Activated naive CD8-positive, alpha-beta T cell (primary cell): ENCODE measurements at regions not wholly inside any gene's neighbourhood (a gene's known extent, or its start where the extent isn't known, plus 50 kb on each side); places are given as distances from the start of the nearest gene placed in this dataset.

Source experiments
- H3K27ac Mint-ChIP-seq: one replicate; pipeline ENCODE4 v1.8.0; 2021; ENCODE audit warnings: mixed read lengths
- H3K27me3 Mint-ChIP-seq: one replicate; pipeline ENCODE4 v1.8.0; 2021; ENCODE audit warnings: mixed read lengths
- H3K36me3 Mint-ChIP-seq: one replicate; pipeline ENCODE4 v1.8.0; 2021; ENCODE audit warnings: mixed read lengths
- H3K4me1 Mint-ChIP-seq: one replicate; pipeline ENCODE4 v1.8.0; 2021; ENCODE audit warnings: low read depth, mixed read lengths
- H3K4me3 Mint-ChIP-seq: one replicate; pipeline ENCODE4 v1.8.0; 2021; ENCODE audit warnings: mild to moderate bottlenecking, mixed read lengths
- H3K9me3 Mint-ChIP-seq: one replicate; pipeline ENCODE4 v1.8.0; 2021; ENCODE audit warnings: low read depth, mixed read lengths

DNA sequence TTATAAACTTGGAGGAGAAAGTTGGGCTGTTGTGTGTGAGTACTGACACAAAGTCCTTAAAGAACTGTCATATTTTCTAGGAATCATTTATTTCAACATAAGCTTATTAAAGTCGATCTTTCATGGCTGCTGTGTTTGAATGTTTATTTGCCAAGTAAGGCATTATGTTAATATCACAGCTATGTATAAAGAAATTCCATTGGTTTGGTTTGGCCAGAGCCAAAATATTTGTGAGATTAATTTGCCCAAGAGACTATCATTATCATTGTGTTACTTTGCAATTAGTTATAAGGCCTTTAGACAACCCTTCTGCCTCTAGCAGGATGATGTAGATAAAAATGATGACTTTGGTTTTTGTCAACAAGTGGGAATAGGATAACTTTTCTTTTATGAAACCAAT, 240.6 kb upstream of the NT5C1B start:
- no peak overlapping the region for H3K4me3 Mint-ChIP-seq
- no peak overlapping the region for H3K27ac Mint-ChIP-seq
- H3K36me3 Mint-ChIP-seq = peaks cover 12% of the 10 kb centered on the region
- no peaks in the 10 kb centered on the region for H3K9me3 Mint-ChIP-seq
- H3K4me1 Mint-ChIP-seq = no peaks in the 10 kb centered on the region
- no peaks in the 10 kb centered on the region for H3K27me3 Mint-ChIP-seq

DNA sequence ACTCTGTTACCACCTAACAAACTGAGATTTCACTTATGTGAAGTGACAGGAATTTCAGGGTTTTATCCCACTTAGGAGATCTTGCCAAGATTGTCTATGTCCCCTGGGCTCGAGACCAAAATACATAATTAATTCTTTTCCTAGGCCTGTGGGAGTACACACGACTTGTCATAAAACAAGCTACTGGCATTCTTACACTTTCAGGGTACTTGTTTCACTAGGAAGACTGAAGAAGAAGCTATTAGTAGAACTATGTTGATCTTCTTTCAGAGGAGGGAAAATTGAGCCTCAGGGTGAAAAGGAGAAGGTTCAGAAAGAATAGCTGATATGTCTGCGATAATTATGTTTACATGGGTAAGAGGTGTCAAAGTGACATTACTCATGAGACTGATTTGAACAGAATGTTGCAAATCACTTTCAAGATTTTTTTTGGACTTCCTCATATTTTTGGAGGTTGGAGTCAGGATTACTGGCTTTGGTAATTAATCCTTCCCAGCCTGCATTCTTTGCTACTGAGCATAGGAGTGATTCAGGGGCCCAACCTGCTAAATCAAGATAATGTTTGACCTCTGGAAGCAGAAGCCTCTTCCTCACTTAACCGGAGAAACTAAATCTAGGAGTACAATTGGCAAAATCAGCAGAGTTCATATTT, 240.0 kb upstream of the NT5C1B start:
- Mint-ChIP-seq H3K36me3 (peaks cover 9% of the 10 kb centered on the region), H3K9me3 (no peaks in the 10 kb centered on the region), H3K4me3 (no peak overlapping the region), H3K27ac (no peak overlapping the region), H3K27me3 (no peaks in the 10 kb centered on the region), H3K4me1 (no peaks in the 10 kb centered on the region)

DNA sequence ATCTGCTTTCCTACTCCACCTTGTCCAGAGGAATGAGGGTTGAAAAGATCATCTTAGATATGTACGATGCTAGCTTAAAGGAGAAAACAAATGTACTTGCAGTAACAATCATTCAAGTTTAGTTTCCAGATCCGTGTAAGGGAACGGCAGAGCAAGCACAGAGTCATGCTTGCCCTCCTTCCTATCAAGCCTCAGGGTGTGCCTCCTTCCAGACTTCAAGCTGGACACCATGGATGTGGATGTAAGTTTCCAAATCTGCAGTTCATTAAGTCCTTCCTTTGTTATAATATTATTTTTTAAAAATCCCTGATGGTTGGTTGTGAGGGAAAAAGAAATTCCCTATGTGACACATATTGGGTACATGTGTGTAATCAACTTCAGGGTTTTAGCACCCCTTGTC, 238.9 kb upstream of the NT5C1B start:
- H3K27ac Mint-ChIP-seq = no peak overlapping the region
- peaks cover 11% of the 10 kb centered on the region for H3K36me3 Mint-ChIP-seq
- no peak overlapping the region for H3K4me3 Mint-ChIP-seq
- no peaks in the 10 kb centered on the region for H3K9me3 Mint-ChIP-seq
- H3K27me3 Mint-ChIP-seq = no peaks in the 10 kb centered on the region
- H3K4me1 Mint-ChIP-seq = no peaks in the 10 kb centered on the region

DNA sequence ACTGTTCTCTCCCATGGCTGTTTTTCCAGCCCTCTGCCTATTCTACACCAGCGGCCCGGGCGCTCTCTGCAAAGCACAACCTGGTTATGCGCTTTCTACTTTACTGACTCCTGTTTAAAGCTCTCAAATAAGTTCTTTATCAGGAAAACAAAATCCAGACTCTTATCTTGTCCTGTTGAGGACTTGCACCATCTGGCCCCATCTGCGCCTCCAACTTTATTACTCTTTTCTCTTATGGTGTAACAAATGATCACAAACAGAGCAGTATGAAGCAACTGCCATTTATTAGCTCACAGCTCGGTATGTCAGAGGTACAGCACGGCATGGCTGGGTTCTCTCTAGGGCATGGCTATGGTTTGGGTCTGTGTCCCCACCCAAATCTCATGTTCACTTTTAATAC, 236.5 kb upstream of the NT5C1B start:
- Mint-ChIP-seq H3K27ac (no peak overlapping the region), H3K36me3 (peaks cover 13% of the 10 kb centered on the region), H3K4me3 (no peak overlapping the region), H3K9me3 (no peaks in the 10 kb centered on the region), H3K4me1 (no peaks in the 10 kb centered on the region), H3K27me3 (no peaks in the 10 kb centered on the region)

DNA sequence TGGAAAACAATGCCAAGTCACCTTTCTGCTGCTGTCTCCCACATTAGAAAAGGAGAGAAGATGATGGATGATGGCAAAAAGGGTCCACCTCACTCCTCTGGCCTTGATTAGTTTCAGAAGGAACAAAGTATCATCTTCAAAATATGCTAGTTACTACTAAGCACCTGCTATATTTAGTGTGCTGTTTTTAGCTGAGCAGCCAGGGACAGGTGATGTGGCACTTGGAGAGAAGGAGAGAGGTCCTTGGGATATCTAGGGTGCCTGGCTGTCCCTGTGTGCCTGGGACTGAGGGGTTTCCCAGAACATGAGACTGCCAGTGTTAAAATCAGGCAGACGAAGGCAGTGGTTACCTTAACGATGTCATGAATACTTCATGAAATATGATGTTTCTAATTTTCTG, 235.5 kb upstream of the NT5C1B start:
- H3K4me1 Mint-ChIP-seq = no peaks in the 10 kb centered on the region
- no peak overlapping the region for H3K27ac Mint-ChIP-seq
- no peaks in the 10 kb centered on the region for H3K27me3 Mint-ChIP-seq
- H3K36me3 Mint-ChIP-seq = peaks cover 13% of the 10 kb centered on the region
- no peaks in the 10 kb centered on the region for H3K9me3 Mint-ChIP-seq
- no peak overlapping the region for H3K4me3 Mint-ChIP-seq

DNA sequence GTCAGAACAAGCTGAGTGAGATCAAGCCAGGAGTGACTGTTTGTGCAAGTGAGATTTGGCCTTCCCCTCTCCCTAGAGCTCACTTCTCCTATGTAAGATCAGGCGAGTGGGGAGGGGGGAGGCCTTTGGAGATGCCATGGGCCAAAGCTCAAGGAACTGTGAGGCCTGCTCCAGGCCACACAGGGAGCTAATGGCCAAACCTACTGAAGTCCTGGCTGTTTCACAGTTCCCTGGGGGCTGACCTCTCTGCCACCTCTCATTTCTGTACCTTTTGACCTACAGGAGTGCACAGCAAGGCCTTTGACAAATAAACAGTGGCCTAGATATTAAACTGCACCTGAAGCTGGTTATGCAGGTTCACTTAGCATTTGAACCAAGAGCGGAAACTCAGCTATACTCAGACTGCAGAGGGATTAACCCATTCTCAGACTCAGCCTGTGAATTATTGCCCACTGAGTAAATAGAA, 235.0 kb upstream of the NT5C1B start:
- no peaks in the 10 kb centered on the region for H3K4me1 Mint-ChIP-seq
- no peaks in the 10 kb centered on the region for H3K27me3 Mint-ChIP-seq
- H3K36me3 Mint-ChIP-seq = peaks cover 13% of the 10 kb centered on the region
- H3K9me3 Mint-ChIP-seq = no peaks in the 10 kb centered on the region
- no peak overlapping the region for H3K4me3 Mint-ChIP-seq
- no peak overlapping the region for H3K27ac Mint-ChIP-seq

DNA sequence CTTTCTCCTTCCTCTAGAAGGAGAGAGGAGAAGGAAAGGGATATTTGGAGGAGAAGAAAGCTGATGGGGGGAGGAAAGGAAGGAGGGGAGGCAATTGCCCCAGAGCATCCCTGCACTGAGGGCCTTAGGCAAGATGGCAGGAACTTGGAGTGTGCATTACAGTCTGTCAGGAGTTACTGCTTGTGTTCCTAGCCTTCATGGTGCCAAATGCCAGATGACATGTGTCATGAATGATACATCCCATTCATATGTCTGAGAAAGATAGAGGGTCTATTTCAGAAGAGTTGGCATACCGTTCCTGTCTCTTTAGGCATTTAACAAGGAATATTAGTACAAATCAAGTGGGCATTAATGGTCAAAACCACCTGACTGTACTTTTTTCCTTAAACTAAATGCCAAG, 232.1 kb upstream of the NT5C1B start:
- no peaks in the 10 kb centered on the region for H3K27me3 Mint-ChIP-seq
- no peaks in the 10 kb centered on the region for H3K4me1 Mint-ChIP-seq
- H3K4me3 Mint-ChIP-seq = no peak overlapping the region
- peaks cover 7% of the 10 kb centered on the region for H3K36me3 Mint-ChIP-seq
- no peak overlapping the region for H3K27ac Mint-ChIP-seq
- H3K9me3 Mint-ChIP-seq = no peaks in the 10 kb centered on the region

DNA sequence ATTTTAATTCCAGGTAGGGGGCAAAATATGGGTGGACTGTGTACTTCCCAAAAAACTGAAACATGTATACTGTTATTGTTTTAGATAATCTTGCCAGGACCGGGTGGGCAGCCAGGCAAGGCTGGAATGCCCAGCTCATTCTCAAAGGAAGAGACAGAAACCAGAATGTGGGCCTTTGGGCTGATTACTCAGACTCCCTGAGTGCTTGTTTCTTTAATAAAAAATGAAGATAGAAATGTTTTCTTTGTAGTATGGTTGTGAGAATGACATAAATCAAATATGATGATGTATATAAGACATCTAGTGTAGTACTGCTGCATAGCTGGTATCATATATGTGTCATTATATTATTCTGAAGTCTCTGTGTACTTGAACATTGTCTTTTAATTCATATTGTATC, 231.6 kb upstream of the NT5C1B start:
- no peak overlapping the region for H3K27ac Mint-ChIP-seq
- no peaks in the 10 kb centered on the region for H3K9me3 Mint-ChIP-seq
- no peaks in the 10 kb centered on the region for H3K4me1 Mint-ChIP-seq
- H3K4me3 Mint-ChIP-seq = no peak overlapping the region
- no peaks in the 10 kb centered on the region for H3K27me3 Mint-ChIP-seq
- H3K36me3 Mint-ChIP-seq = peaks cover 9% of the 10 kb centered on the region

DNA sequence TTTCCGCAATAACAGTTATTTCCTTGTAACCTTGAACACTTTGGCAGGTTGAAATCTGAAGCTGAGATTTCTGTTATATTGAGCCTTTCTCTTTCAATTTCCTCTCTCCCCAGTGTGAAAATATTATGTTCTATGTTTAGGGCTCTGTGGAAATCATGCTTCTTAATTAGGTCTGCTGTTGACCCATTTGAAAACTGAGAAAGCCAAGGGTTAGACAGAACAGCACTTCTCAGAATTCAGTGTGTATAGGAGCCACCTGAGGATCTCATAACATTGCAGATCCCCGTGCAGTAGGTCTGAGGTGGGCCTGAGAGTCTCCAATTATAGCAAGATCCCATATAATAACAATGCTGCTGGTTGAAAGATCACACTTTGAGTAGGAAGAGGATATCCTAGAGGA, 230.2 kb upstream of the NT5C1B start:
- Mint-ChIP-seq H3K27me3 (no peaks in the 10 kb centered on the region), H3K9me3 (no peaks in the 10 kb centered on the region), H3K4me1 (no peaks in the 10 kb centered on the region), H3K36me3 (peaks cover 15% of the 10 kb centered on the region), H3K4me3 (no peak overlapping the region), H3K27ac (no peak overlapping the region)

DNA sequence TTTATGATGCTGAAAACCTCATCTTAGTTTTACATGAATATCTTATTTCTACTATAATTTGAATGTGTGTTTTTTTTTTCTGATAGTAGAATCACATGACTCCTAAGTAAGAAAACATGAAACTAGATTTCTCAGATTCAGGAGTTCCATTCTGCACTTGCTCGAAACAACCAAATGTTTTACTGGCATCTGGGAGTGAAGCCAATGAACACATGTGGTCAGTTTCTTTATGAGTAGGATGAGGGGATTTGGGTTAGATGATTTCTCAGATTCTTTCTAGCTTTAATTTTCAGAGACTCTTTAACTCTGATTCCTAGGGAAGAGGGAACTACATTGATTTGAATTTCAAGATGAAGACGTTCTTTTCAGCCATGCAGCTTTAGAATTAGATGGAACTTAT, 225.0 kb upstream of the NT5C1B start:
- peaks cover 10% of the 10 kb centered on the region for H3K36me3 Mint-ChIP-seq

DNA sequence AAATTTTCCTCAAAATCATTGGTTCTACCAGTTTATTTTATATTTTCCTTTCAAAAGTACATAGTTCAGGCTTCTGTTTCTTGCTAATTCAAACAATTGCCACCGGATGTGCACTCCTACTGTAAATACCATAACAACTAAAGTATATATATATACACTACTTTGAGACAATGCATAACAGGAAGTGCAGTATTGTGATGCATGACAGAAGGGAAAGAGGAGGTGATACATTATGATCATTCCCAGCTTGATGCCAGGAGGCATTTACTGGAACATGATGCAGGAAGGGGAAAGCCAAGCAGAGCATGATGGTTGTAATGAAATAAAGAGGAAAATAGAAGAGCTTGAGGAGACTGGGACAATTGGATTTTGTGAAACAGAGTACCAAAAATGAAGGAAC, 215.2 kb upstream of the NT5C1B start:
- Mint-ChIP-seq H3K9me3 (no peaks in the 10 kb centered on the region), H3K27ac (no peak overlapping the region), H3K4me1 (no peaks in the 10 kb centered on the region), H3K27me3 (no peaks in the 10 kb centered on the region), H3K36me3 (peaks cover 6% of the 10 kb centered on the region), H3K4me3 (no peak overlapping the region)

More for the DNA sequence above, 225.0 kb upstream of the NT5C1B start:
- Mint-ChIP-seq H3K27me3 (no peaks in the 10 kb centered on the region), H3K27ac (no peak overlapping the region), H3K9me3 (no peaks in the 10 kb centered on the region), H3K4me1 (no peaks in the 10 kb centered on the region), H3K4me3 (no peak overlapping the region)

DNA sequence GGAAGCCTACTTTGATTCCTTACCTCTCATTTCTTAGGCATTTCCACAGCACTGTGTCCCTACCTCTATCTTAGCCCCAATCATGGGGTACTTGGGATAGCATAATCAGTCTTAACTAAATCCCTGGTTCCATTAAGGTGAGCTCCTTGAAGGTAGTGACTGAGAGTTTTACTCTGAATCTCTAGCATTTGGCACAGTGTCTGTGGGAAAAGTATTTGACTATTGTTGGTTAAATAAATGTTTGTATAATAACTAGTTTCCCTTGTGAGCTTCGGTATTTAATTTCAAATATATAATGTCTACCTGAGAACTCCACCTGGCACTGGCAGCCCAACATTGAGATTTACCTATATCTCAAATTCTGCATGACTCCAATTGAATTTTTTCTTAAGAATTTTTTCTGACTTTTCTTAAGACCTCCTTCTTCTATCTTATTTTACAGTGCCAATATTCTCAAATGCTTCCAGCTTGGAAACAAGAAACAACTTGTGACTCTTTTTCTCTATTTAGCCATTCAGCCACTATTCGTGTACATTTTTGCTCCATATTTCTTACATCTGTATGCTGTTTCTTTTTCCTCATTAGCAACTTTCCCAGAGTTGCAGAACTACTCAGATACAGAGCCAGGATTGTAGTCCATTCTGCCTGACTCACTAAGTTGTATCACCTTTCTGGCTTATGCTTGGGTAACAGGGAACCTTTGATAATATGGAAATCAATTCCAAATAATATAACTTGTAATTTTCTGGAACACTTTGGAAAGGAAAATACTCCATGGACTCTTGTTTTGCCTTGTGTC, 214.0 kb upstream of the NT5C1B start:
- Mint-ChIP-seq H3K4me1 (no peaks in the 10 kb centered on the region), H3K36me3 (peaks cover 7% of the 10 kb centered on the region), H3K9me3 (no peaks in the 10 kb centered on the region), H3K27me3 (no peaks in the 10 kb centered on the region), H3K27ac (no peak overlapping the region), H3K4me3 (no peak overlapping the region)

DNA sequence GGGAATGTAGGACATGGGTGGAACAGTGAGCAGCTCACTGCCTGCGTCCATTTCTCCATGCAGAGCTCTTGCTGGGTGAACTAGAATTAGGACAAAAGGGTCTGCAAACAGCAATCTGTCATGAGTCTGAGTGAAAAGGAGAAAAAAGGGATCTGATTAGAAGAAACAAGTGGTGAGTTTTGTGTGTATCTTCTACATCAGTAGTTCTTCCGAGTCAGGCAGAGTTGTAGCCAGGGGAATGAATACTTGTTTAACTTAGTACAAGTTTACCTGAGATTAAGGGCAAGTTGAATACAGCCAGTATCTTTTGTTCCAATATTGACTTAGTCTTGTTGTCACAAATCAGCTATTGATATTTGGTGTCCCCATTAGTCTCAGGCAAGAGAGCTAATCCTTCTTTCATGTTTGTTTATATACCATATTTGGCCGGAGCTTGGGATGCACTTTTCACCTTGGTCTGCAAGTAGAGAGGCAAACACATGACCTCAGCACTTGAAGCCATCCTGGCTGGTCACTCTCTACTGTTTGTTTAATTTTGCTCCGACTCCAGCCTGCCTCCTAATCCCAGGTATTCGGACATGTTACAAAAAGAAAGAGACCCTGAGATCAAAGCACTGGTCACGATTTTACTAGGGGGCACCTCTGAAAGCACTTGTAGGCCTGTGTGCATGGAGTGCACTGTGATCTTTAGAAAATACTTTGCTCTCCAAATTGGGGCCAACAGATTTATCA, 211.0 kb upstream of the NT5C1B start:
- H3K9me3 Mint-ChIP-seq = no peaks in the 10 kb centered on the region
- no peak overlapping the region for H3K27ac Mint-ChIP-seq
- H3K36me3 Mint-ChIP-seq = peaks cover 8% of the 10 kb centered on the region
- H3K27me3 Mint-ChIP-seq = no peaks in the 10 kb centered on the region
- no peaks in the 10 kb centered on the region for H3K4me1 Mint-ChIP-seq
- no peak overlapping the region for H3K4me3 Mint-ChIP-seq

DNA sequence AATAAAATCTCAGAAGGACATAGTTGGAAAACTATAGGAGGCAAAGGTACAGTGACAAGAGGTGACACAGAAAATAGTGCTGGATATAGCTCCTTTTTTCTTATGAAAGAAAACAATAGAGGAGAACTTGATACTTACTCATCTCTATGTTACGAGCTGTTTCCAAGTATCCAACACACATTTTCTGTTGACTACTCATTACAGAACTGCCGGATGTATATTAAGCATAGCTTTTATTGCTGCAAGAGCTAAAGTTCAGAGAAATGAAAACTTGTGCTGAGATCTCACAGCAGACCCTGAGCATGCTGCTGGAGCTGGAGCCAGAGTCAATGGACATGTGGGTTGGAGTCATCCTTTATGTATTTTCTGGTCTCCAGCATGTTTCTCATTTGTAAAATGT, 210.0 kb upstream of the NT5C1B start:
- H3K4me1 Mint-ChIP-seq = no peaks in the 10 kb centered on the region
- H3K4me3 Mint-ChIP-seq = no peak overlapping the region
- H3K9me3 Mint-ChIP-seq = no peaks in the 10 kb centered on the region
- no peak overlapping the region for H3K27ac Mint-ChIP-seq
- H3K36me3 Mint-ChIP-seq = peaks cover 8% of the 10 kb centered on the region
- no peaks in the 10 kb centered on the region for H3K27me3 Mint-ChIP-seq

DNA sequence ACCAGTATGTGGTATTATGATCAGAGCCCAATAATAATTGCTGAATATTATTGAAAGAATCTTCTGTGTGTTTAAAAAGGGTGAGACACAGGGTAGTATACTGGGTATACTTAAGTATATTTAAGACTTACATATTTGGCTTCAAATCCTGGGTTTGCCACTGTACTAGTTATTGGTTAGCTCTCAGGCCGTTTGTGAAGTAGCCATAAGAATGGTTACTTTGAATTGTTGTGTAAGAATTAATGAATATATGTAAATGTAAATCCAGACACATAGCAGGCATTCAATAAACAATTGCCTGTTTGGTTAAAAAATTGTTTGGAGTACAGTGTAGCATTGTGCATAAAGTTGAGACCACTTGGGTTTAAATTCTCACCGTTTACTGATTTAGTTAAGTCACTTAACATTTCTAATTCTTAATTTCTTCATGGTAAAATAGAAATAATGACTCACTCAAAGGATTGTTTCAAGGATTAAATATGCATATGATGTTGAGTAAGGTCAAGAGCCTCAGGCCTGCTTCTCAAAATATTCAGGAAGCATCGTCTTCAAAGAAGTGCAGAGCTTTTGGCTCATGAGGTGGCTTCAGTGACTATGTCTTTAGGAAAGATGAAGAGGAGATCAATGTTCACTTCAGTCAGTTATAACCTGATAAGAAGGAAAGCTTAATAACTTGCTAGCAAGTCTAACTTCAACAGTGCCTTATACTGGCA, 207.9 kb upstream of the NT5C1B start:
- H3K36me3 Mint-ChIP-seq = peaks cover 10% of the 10 kb centered on the region
- no peaks in the 10 kb centered on the region for H3K27me3 Mint-ChIP-seq

More for the DNA sequence above, 207.9 kb upstream of the NT5C1B start:
- no peaks in the 10 kb centered on the region for H3K9me3 Mint-ChIP-seq
- no peaks in the 10 kb centered on the region for H3K4me1 Mint-ChIP-seq
- no peak overlapping the region for H3K4me3 Mint-ChIP-seq
- no peak overlapping the region for H3K27ac Mint-ChIP-seq
